ENCODE measurements at regions not wholly inside any gene's neighbourhood (a gene's known extent, or its start where the extent isn't known, plus 50 kb on each side); places are given as distances from the start of the nearest gene placed in this dataset.

DNA sequence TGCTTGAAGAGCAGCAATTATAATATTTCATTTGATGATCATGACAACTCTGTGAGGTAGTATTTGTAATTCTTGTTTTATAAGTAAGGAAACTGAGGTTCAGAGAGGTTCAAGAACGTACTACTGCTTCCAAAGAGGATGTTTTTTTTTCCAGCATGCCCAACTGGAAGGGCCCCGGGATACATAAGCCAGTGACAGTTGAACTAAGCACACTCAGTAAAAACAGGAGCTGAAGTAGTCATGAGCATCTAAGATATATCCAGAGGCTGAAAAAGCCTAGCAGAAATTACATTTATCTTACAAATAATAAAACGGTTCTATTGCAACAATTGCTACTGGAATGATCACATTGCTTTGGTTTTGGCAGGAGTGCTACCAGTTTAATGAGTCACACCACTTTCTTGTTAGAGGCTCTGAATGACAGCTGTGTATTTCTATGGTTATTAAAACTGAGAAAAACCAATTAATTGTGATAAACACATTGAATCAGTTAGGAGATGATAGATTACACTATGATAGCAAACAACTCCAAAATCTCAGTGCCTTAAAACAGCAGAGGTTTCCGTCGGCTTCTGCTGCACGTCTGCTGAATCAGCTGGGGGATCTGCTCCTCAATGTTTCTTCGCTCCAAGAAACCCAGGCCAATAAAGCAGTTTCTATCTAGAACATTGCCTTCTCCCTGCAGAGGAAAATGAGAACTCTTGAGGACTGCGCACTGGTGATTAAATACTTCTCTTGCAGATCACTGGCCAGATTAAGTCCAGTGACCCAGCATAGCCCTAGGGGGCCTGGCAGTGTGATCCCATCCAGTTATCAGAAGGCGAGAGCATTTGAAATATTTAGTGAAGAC lies 522.7 kb downstream of the PLPP3 start:
- no peak overlapping the region for H4K8ac ChIP-seq (replicated peaks; ENCODE audit: insufficient read length, low read depth, low read length)
- Mint-ChIP-seq H3K9me3 (no peaks in the 10 kb centered on the region), H3K27ac (no peak overlapping the region), H3K4me1 (peaks cover 0 to 4% of the 10 kb centered on the region in 2 experiments; a peak in 1 of 4 replicates), H3K4me3 (no peak overlapping the region), H3K36me3 (ENCODE audit: insufficient read depth in 1 of 3, low read depth in 3 of 3) (no peaks in the 10 kb centered on the region), H3K27me3 (ENCODE audit: low read depth) (no peaks in the 10 kb centered on the region)
- no CpG with 5 or more reads among the region's 9 CpGs for WGBS (ENCODE audit: extremely low coverage, insufficient read length, low lambda C conversion rate)
- no peak overlapping the region for H3K9ac ChIP-seq (ENCODE audit: extremely low read depth, insufficient read length, low read length)
- no peak overlapping the region for H3T11ph ChIP-seq (ENCODE audit: low read length)
- no peaks in the 10 kb centered on the region for H3K23me2 ChIP-seq (ENCODE audit: insufficient read length, low read depth, low read length, poor library complexity, severe bottlenecking)
- no peak overlapping the region for H2BK5ac ChIP-seq (ENCODE audit: insufficient read length, low read length)
- H3K79me2 ChIP-seq (ENCODE audit: insufficient read depth, low read length): no peaks in the 10 kb centered on the region
- no peaks in the 10 kb centered on the region for H3K27me3 ChIP-seq (ENCODE audit: insufficient read depth, low read length)
- H3K18ac ChIP-seq (ENCODE audit: insufficient read length, low read depth, low read length): no peak overlapping the region
- DNase-seq: no peak
- H3K4me2 ChIP-seq (ENCODE audit: insufficient read depth, insufficient read length, low read length): no peak overlapping the region
- no peak overlapping the region for H4K91ac ChIP-seq (ENCODE audit: insufficient read length, low read depth, low read length)
- H2BK12ac ChIP-seq (ENCODE audit: insufficient read length, low read depth, low read length): no peak overlapping the region
- no peak overlapping the region for H2BK15ac ChIP-seq (ENCODE audit: low read depth, low read length)
- TF ChIP-seq, protein P1, sequence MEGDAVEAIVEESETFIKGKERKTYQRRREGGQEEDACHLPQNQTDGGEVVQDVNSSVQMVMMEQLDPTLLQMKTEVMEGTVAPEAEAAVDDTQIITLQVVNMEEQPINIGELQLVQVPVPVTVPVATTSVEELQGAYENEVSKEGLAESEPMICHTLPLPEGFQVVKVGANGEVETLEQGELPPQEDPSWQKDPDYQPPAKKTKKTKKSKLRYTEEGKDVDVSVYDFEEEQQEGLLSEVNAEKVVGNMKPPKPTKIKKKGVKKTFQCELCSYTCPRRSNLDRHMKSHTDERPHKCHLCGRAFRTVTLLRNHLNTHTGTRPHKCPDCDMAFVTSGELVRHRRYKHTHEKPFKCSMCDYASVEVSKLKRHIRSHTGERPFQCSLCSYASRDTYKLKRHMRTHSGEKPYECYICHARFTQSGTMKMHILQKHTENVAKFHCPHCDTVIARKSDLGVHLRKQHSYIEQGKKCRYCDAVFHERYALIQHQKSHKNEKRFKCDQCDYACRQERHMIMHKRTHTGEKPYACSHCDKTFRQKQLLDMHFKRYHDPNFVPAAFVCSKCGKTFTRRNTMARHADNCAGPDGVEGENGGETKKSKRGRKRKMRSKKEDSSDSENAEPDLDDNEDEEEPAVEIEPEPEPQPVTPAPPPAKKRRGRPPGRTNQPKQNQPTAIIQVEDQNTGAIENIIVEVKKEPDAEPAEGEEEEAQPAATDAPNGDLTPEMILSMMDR (conservative IDR thresholded peaks at IDR 0.05): no peak
- H4K20me1 ChIP-seq (ENCODE audit: control insufficient read depth, insufficient read depth, insufficient read length): no peaks in the 10 kb centered on the region
- H3K79me1 ChIP-seq (ENCODE audit: insufficient read depth, low read depth, low read length, poor library complexity, severe bottlenecking): no peaks in the 10 kb centered on the region
- H2AFZ ChIP-seq (ENCODE audit: low read length): no peak overlapping the region
- no peak overlapping the region for H3K23ac ChIP-seq (ENCODE audit: insufficient read length, low read depth, low read length)
- no peak overlapping the region for H2AK5ac ChIP-seq (ENCODE audit: insufficient read length, low read length)
- H3K4me1 ChIP-seq (ENCODE audit: insufficient read depth, low read length): peaks cover 2% of the 10 kb centered on the region; the same call in 1 of the 2 replicates
- H3K56ac ChIP-seq (ENCODE audit: insufficient read length, low read depth, low read length): no peak overlapping the region
- no peak overlapping the region for H2BK120ac ChIP-seq (ENCODE audit: low read depth, low read length, poor library complexity, severe bottlenecking)
- H3K27ac ChIP-seq (ENCODE audit: insufficient read length, low read depth, low read length): no peak overlapping the region
- H3K14ac ChIP-seq (ENCODE audit: insufficient read depth, low read length): no peak overlapping the region
- no peak overlapping the region for H2BK20ac ChIP-seq (ENCODE audit: low read depth, low read length, poor library complexity, severe bottlenecking)
- H3K9me3 ChIP-seq (ENCODE audit: control insufficient read depth, low read depth, low read length): no peaks in the 10 kb centered on the region
- no peak overlapping the region for H4K5ac ChIP-seq (ENCODE audit: insufficient read length, low read depth, low read length)
- H3K4ac ChIP-seq (ENCODE audit: low read depth, low read length): no peak overlapping the region

Data from H9 (cell line).